ENCODE measurements at regions not wholly inside any gene's neighbourhood (a gene's known extent, or its start where the extent isn't known, plus 50 kb on each side); places are given as distances from the start of the nearest gene placed in this dataset.

DNA sequence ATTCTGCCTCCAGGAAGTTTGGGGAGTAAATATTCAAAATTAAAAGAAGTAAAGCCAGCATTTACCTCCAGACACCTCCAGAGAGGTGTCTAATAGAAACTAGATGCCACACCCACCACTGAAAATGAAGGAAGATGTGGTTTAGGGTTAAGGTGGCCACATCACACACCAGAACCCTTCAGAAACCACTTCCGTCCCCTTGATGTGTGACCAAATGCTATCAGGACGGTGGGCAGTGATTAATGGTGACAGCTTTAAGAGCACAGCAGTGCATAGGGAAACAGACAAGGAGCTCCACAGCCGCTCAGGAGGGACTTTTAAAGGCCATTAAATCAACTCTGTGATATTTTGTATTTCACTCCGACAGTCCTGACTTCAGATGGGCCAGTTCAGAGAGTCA is 295.2 kb downstream of the BRINP1 start:
- TF ChIP-seq CTCF (IDR thresholded peaks at IDR 0.05) (no peak), EZH2phosphoT487 (IDR thresholded peaks at IDR 0.05) (no peak), EZH2 (IDR thresholded peaks at IDR 0.05) (no peak)
